ENCODE measurements at regions not wholly inside any gene's neighbourhood (a gene's known extent, or its start where the extent isn't known, plus 50 kb on each side); places are given as distances from the start of the nearest gene placed in this dataset.

DNA sequence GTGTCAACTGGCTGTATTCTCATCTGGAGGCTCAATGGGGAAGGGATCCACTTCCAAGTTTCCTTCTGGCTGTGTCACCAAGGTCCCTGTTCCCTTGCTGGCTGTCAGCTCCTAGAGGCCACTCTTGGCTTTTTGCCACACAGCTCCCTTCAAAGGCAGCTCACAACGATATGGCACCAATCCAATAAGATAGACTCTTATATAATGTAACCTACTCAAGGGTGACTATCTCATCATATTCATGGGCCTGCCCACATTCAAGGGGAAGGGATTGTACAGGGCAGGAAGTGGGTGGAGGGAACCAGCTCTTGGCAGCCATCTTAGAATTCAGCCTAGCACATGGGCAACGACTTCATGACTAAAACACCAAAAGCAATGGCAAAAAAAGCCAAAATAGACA lies 98.7 kb upstream of the PLXNC1 start:
- Histone ChIP-seq H3K27me3 (replicated peaks; ENCODE audit: control insufficient read depth, insufficient read depth, low read length) (0 out of 2 replicates have a peak, but pooled peaks cover 2% of the 10 kb centered on the region), H3K4me3 (replicated peaks; ENCODE audit: low read depth, low read length) (no peak overlapping the region), H3K36me3 (ENCODE audit: control insufficient read depth, insufficient read depth, low read length) (no peaks in the 10 kb centered on the region)
- DNase-seq (ENCODE audit: extremely low read depth, insufficient read length) = no peak
- TF ChIP-seq, protein P1, sequence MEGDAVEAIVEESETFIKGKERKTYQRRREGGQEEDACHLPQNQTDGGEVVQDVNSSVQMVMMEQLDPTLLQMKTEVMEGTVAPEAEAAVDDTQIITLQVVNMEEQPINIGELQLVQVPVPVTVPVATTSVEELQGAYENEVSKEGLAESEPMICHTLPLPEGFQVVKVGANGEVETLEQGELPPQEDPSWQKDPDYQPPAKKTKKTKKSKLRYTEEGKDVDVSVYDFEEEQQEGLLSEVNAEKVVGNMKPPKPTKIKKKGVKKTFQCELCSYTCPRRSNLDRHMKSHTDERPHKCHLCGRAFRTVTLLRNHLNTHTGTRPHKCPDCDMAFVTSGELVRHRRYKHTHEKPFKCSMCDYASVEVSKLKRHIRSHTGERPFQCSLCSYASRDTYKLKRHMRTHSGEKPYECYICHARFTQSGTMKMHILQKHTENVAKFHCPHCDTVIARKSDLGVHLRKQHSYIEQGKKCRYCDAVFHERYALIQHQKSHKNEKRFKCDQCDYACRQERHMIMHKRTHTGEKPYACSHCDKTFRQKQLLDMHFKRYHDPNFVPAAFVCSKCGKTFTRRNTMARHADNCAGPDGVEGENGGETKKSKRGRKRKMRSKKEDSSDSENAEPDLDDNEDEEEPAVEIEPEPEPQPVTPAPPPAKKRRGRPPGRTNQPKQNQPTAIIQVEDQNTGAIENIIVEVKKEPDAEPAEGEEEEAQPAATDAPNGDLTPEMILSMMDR (IDR thresholded peaks at IDR 0.05; ENCODE audit: insufficient read depth, low read length, poor library complexity, severe bottlenecking) = no peak

DNA sequence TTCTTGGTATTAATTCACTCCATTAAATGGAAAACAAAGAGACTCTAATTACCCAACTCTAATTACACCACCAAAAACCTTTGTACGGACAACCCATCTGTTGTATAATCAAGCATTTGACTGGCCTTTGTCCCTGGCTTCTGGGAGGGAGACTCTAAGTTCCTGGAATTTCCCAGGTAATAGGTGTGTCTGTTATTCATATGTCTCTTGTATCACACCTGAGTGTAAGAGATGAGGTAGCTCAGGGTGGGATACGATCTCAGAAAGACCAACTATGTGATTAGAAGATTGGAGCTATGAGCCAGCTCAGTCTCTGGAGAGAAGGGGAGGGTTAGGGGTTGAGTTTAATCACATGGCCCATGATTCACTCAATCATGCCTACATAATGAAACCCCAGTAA lies 94.7 kb upstream of the PLXNC1 start:
- Histone ChIP-seq H3K27me3 (replicated peaks; ENCODE audit: control insufficient read depth, insufficient read depth, low read length) (0 out of 2 replicates have a peak, but pooled peaks cover 2% of the 10 kb centered on the region), H3K4me3 (replicated peaks; ENCODE audit: low read depth, low read length) (no peak overlapping the region), H3K36me3 (ENCODE audit: control insufficient read depth, insufficient read depth, low read length) (no peaks in the 10 kb centered on the region)
- DNase-seq (ENCODE audit: extremely low read depth, insufficient read length) = no peak
- TF ChIP-seq, protein P1 (IDR thresholded peaks at IDR 0.05; ENCODE audit: insufficient read depth, low read length, poor library complexity, severe bottlenecking) = no peak

DNA sequence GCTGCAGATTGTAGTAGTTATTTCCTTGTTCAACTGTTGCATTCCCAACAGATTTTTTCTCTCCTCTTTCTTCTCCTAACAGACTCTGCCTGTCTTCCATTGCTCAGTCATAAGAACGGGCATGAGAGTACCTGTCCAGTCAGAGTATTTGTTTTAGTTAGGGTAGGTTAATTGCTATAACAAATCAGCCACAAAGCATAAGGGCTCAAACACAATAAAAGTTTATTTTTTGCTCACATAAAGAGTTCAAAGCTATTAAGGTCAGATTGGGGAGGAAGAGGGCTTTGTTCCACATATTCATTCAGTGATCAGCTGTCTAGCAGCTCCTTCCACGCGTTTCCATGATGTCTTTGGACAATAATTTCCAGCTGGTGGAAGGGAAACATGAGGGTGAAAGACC lies 92.8 kb upstream of the PLXNC1 start:
- DNase-seq (ENCODE audit: extremely low read depth, insufficient read length) = no peak
- Histone ChIP-seq H3K36me3 (ENCODE audit: control insufficient read depth, insufficient read depth, low read length) (no peaks in the 10 kb centered on the region), H3K27me3 (replicated peaks; ENCODE audit: control insufficient read depth, insufficient read depth, low read length) (0 out of 2 replicates have a peak, but pooled peaks cover 2% of the 10 kb centered on the region), H3K4me3 (replicated peaks; ENCODE audit: low read depth, low read length) (no peak overlapping the region)
- TF ChIP-seq, protein P1 (IDR thresholded peaks at IDR 0.05; ENCODE audit: insufficient read depth, low read length, poor library complexity, severe bottlenecking) = no peak

DNA sequence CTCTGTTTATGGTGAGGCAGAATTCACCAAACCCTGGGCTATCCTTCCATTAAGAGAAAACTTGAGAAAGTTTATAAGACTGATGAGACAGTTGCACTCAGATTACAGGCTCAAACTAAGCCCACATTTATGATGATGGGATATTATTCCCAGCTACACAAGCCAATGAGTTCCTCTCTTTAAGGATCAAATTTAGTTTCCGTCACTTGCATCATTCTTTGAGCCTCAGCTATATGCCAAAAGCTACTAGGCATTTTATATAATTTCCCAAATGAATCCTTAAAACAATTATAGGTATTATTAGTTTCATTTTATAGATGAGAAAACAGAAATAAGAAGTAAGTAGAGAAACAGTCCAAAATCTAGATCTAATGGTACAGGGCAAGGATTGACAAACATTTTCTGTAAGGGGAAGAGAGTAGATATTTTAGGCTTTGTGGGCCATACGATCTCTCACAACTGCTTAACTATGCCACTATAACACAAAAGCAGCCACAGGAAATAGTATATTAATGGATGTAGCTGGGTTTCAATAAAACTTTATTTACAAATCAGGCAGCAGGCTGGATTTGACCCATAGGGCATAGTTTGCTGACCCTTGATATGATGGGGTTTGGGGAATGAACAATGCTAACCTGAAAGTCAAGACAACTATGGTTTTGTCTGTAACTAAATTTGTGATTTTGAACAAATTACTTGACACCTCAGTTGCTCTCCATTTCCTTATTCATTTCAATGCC lies 91.8 kb upstream of the PLXNC1 start:
- Histone ChIP-seq H3K27me3 (replicated peaks; ENCODE audit: control insufficient read depth, insufficient read depth, low read length) (no peaks in the 10 kb centered on the region), H3K36me3 (ENCODE audit: control insufficient read depth, insufficient read depth, low read length) (no peaks in the 10 kb centered on the region), H3K4me3 (replicated peaks; ENCODE audit: low read depth, low read length) (no peak overlapping the region)
- TF ChIP-seq, protein P1 (IDR thresholded peaks at IDR 0.05; ENCODE audit: insufficient read depth, low read length, poor library complexity, severe bottlenecking) = no peak
- no peak for DNase-seq (ENCODE audit: extremely low read depth, insufficient read length)

DNA sequence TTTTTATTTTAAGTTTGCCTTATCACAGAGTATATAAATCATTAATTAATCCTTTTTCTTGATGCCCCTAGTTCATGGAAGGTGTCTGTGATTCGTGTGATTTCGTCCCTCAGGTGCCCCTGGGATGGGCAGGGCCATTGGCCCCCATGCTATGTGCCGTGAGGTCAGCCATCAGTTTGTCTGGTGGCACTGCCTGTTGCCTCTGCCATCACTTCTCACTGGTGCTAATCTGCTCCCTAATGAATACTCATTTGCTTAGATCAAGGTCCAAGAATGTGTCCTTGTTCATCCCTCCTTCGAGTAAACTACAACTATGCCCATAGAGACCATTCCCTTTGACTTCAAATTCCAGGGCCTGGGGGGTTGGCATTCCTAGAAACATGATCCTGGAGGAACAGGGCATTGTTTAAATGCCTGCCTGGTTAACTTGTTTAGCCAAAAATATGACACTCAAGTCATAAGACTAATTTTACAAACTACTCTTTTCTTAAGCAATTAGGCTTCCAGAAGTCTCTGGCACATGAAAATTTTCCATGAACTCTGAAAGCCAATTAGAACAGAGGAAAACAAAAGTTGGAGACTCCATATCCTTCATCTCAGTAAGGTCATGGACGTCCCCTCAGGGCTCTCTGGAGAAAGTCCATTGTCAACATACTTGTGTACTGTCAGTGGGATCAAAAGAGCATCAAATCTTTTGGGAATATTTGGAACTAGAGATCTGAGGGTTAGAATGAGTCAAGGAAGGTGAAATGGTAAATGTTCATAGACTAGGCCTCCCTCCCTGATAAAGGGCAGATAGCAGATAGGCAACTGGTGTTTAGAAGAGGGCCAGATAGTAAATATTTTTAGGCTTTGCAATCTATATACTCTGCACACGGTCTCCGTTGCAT lies 90.9 kb upstream of the PLXNC1 start:
- no peak overlapping the region for H3K4me3 ChIP-seq (replicated peaks; ENCODE audit: low read depth, low read length)
- no peak for DNase-seq (ENCODE audit: extremely low read depth, insufficient read length)
- no peaks in the 10 kb centered on the region for H3K27me3 ChIP-seq (replicated peaks; ENCODE audit: control insufficient read depth, insufficient read depth, low read length)
- TF ChIP-seq, protein P1 (IDR thresholded peaks at IDR 0.05; ENCODE audit: insufficient read depth, low read length, poor library complexity, severe bottlenecking) = no peak
- no peaks in the 10 kb centered on the region for H3K36me3 ChIP-seq (ENCODE audit: control insufficient read depth, insufficient read depth, low read length)
